Iris pigment epithelial cell (primary cell): ENCODE measurements at regions not wholly inside any gene's neighbourhood (a gene's known extent, or its start where the extent isn't known, plus 50 kb on each side); places are given as distances from the start of the nearest gene placed in this dataset.
"Not testable (repeated sequence)": the region's sequence is repeated elsewhere in the genome, so short reads cannot be mapped to it uniquely, and the experiment has no call there.

Experiments used
- DNase-seq: peaks from one replicate; pipeline ENCODE4 v3.0.0-alpha.2; 2011; ENCODE audit warnings: low read depth

GRCh38 chr11:93902921-93903320 is 52.5 kb upstream of the VSTM5 start:
- no peak for DNase-seq

- no peak for DNase-seq
Measured at GRCh38 chr11:93903989-93904388, 53.6 kb upstream of the VSTM5 start.

GRCh38 chr11:93904716-93905115 is 54.3 kb upstream of the VSTM5 start:
- no peak for DNase-seq

GRCh38 chr11:93905384-93905783 is 55.0 kb upstream of the VSTM5 start:
- peak; percentile 51 for DNase-seq

GRCh38 chr11:93906486-93906885 is 56.1 kb upstream of the VSTM5 start:
- no peak for DNase-seq

- DNase-seq, result no peak
Measured at GRCh38 chr11:93907901-93908300, 57.5 kb upstream of the VSTM5 start.

GRCh38 chr11:93908689-93909088 is 58.3 kb upstream of the VSTM5 start:
- peak; percentile 86 for DNase-seq

GRCh38 chr11:93917673-93918072 is 67.3 kb upstream of the VSTM5 start:
- DNase-seq, result no peak

- DNase-seq, result peak; percentile 70
Measured at GRCh38 chr11:93921695-93922468, 71.5 kb upstream of the VSTM5 start.

GRCh38 chr11:93922830-93923229 is 72.4 kb upstream of the VSTM5 start:
- DNase-seq, result no peak

GRCh38 chr11:93926099-93926498 is 75.7 kb upstream of the VSTM5 start:
- DNase-seq, result not testable (repeated sequence)

GRCh38 chr11:93929407-93929806 is 79.0 kb upstream of the VSTM5 start:
- DNase-seq, result no peak

GRCh38 chr11:93933230-93933629 is 82.8 kb upstream of the VSTM5 start:
- DNase-seq, result no peak

- no peak for DNase-seq
Measured at GRCh38 chr11:93935826-93936225, 85.3 kb upstream of the HEPHL1 start.

- DNase-seq, result no peak
Measured at GRCh38 chr11:93936460-93936859, 84.7 kb upstream of the HEPHL1 start.

- peak; percentile 44 for DNase-seq
Measured at GRCh38 chr11:93939084-93939760, 81.9 kb upstream of the HEPHL1 start.

GRCh38 chr11:93940395-93940794 is 80.8 kb upstream of the HEPHL1 start:
- no peak for DNase-seq

GRCh38 chr11:93942176-93942575 is 79.0 kb upstream of the HEPHL1 start:
- no peak for DNase-seq

- no peak for DNase-seq
Measured at GRCh38 chr11:93945596-93945995, 75.6 kb upstream of the HEPHL1 start.

GRCh38 chr11:93952082-93952780 is 68.9 kb upstream of the HEPHL1 start:
- no peak for DNase-seq

- no peak for DNase-seq
Measured at GRCh38 chr11:93957397-93957952, 63.7 kb upstream of the HEPHL1 start.

- DNase-seq, result no peak
Measured at GRCh38 chr11:93958991-93959390, 62.2 kb upstream of the HEPHL1 start.

GRCh38 chr11:93959663-93960062 is 61.5 kb upstream of the HEPHL1 start:
- no peak for DNase-seq
